CD14-positive monocyte (primary cell): ENCODE measurements at regions not wholly inside any gene's neighbourhood (a gene's known extent, or its start where the extent isn't known, plus 50 kb on each side); places are given as distances from the start of the nearest gene placed in this dataset.

ENCODE experiments used
- DNase-seq, 3 donors: peaks; one replicate each; pipeline ENCODE4 v3.0.0-alpha.2; 2011 to 2022
- H2AFZ ChIP-seq: 2 replicates; pipeline ENCODE4 v1.6.0; 2012; ENCODE audit warnings: mild to moderate bottlenecking, low read depth, low read length, inconsistent platforms; ENCODE audit not compliant: insufficient read depth, poor library complexity, severe bottlenecking
- H3K27ac ChIP-seq, 2 donors: 1 replicate in 1 of 2; 2 replicates in 1 of 2; pipeline ENCODE4 v1.5.1; 2012 to 2013; ENCODE audit warnings: low read length in 2 of 2, control low read depth in 1 of 2, inconsistent platforms in 1 of 2, low read depth in 1 of 2, mild to moderate bottlenecking in 1 of 2
- H3K27me3 ChIP-seq, 2 donors: one replicate each; pipeline versions ENCODE4 v1.6.0 to v1.6.1; 2011 to 2013; ENCODE audit warnings: low read length in 2 of 2; ENCODE audit not compliant: control insufficient read depth in 2 of 2, insufficient read depth in 2 of 2
- H3K36me3 ChIP-seq, 2 donors: replicated peaks in 1 of 2; 1 replicate in 1 of 2; 2 replicates in 1 of 2; pipeline versions ENCODE4 v1.5.1 to v1.6.1; 2012 to 2013; ENCODE audit warnings: low read length in 2 of 2, control low read depth in 1 of 2, inconsistent platforms in 1 of 2, mild to moderate bottlenecking in 1 of 2; ENCODE audit not compliant: insufficient read depth in 2 of 2, control insufficient read depth in 1 of 2
- H3K4me1 ChIP-seq, 2 donors: 1 replicate in 1 of 2; 2 replicates in 1 of 2; pipeline versions ENCODE4 v1.5.1 to v1.6.1; 2012 to 2013; ENCODE audit warnings: low read length in 2 of 2, control low read depth in 1 of 2, inconsistent platforms in 1 of 2, mild to moderate bottlenecking in 1 of 2, moderate library complexity in 1 of 2; ENCODE audit not compliant: insufficient read depth in 2 of 2, control insufficient read depth in 1 of 2
- H3K4me2 ChIP-seq: replicated peaks from 2 replicates; pipeline ENCODE3; 2012; ENCODE audit warnings: low read length, moderate library complexity, mild to moderate bottlenecking; ENCODE audit not compliant: poor library complexity, severe bottlenecking; ENCODE audit errors: extremely low read depth
- H3K4me3 ChIP-seq, 3 experiments: fragments of 200-600 bp in 1 of 3; sonication (generic) in 1 of 3; replicated peaks in 1 of 3; 1 replicate in 2 of 3; 2 replicates in 1 of 3; pipeline ENCODE4 v1.5.1; 2011 to 2013; ENCODE audit warnings: low read length in 3 of 3, mild to moderate bottlenecking in 3 of 3, control low read depth in 2 of 3, low read depth in 2 of 3, inconsistent platforms in 1 of 3, moderate library complexity in 1 of 3
- H3K79me2 ChIP-seq: 2 replicates; pipeline ENCODE4 v1.6.0; 2012; ENCODE audit warnings: mild to moderate bottlenecking, control low read depth, inconsistent platforms, low read length, moderate library complexity; ENCODE audit not compliant: insufficient read depth
- H3K9ac ChIP-seq: 2 replicates; pipeline ENCODE4 v1.6.0; 2017; ENCODE audit warnings: low read length, mild to moderate bottlenecking; ENCODE audit not compliant: insufficient read depth, poor library complexity, severe bottlenecking
- H3K9me3 ChIP-seq, 2 donors: replicated peaks in 1 of 2; 1 replicate in 1 of 2; 2 replicates in 1 of 2; pipeline versions ENCODE4 v1.5.1 to v1.6.1; 2012 to 2013; ENCODE audit warnings: low read length in 2 of 2, control low read depth in 1 of 2; ENCODE audit not compliant: control insufficient read depth in 1 of 2, insufficient read depth in 1 of 2
- H4K20me1 ChIP-seq: 2 replicates; pipeline ENCODE4 v1.6.0; 2012; ENCODE audit warnings: mild to moderate bottlenecking, low read length, control low read depth, moderate library complexity; ENCODE audit not compliant: insufficient read depth
- H3K27ac Mint-ChIP-seq, 7 donors: one replicate each; pipeline ENCODE4 v1.8.0; 2020; ENCODE audit warnings: mild to moderate bottlenecking in 7 of 7, mixed read lengths in 7 of 7, moderate library complexity in 6 of 7, inconsistent platforms in 2 of 7
- H3K27me3 Mint-ChIP-seq, 3 donors: one replicate each; pipeline ENCODE4 v1.8.0; 2021 to 2022; ENCODE audit warnings: low read depth in 3 of 3, mild to moderate bottlenecking in 3 of 3, mixed read lengths in 3 of 3, moderate library complexity in 3 of 3, inconsistent platforms in 1 of 3
- H3K36me3 Mint-ChIP-seq, 2 donors: one replicate each; pipeline ENCODE4 v1.8.0; 2020; ENCODE audit warnings: mixed read lengths in 2 of 2, inconsistent platforms in 1 of 2, mild to moderate bottlenecking in 1 of 2
- H3K4me1 Mint-ChIP-seq: one replicate; pipeline ENCODE4 v1.8.0; 2020; ENCODE audit warnings: mild to moderate bottlenecking, mixed read lengths
- H3K4me3 Mint-ChIP-seq, 2 donors: one replicate each; pipeline ENCODE4 v1.8.0; 2020; ENCODE audit warnings: mild to moderate bottlenecking in 2 of 2, mixed read lengths in 2 of 2, moderate library complexity in 1 of 2
- H3K9me3 Mint-ChIP-seq, 7 donors: one replicate each; pipeline ENCODE4 v1.8.0; 2020 to 2022; ENCODE audit warnings: mixed read lengths in 7 of 7, mild to moderate bottlenecking in 6 of 7, moderate library complexity in 6 of 7, inconsistent platforms in 2 of 7
- CTCF ChIP-seq: fragments of 200-600 bp; IDR thresholded peaks from one replicate; pipeline ENCODE4 v1.8.0; 2022; ENCODE audit warnings: antibody characterized with exemption, mild to moderate bottlenecking
- WGBS: methylation state at CpG from one replicate; pipeline ENCODE4 v1.1.5; 2013; ENCODE audit warnings: missing lambda C conversion rate; ENCODE audit not compliant: insufficient coverage; 5-methylcytosine and 5-hydroxymethylcytosine counted together
- intact Hi-C, 2 donors: fragments of 100-400 bp; cut with micrococcal nuclease; formaldehyde crosslinking; loops; one replicate each; pipeline versions ENCODE4 v1.15.0 to v1.15.1; 2023

GRCh38 chr2:23235736-23236135, 149.2 kb upstream of the KLHL29 start:
- H3K27ac ChIP-seq: no peak overlapping the region
- H3K36me3 ChIP-seq: no peaks in the 10 kb centered on the region
- H3K27me3 ChIP-seq: no peaks in the 10 kb centered on the region
- no peak overlapping the region for H2AFZ ChIP-seq
- no peak for TF ChIP-seq CTCF
- WGBS: 69% methylated on average over 5 of the region's 6 CpGs
- peaks cover 14 to 18% of the 10 kb centered on the region in 2 donors for H3K9me3 ChIP-seq
- Mint-ChIP-seq H3K4me3 (no peak overlapping the region), H3K9me3 (peaks cover 3 to 19% (median 11%) of the 10 kb centered on the region in 7 donors), H3K27ac (no peak overlapping the region), H3K27me3 (peaks cover 2 to 4% (median 3%) of the 10 kb centered on the region in 3 donors), H3K4me1 (no peaks in the 10 kb centered on the region), H3K36me3 (no peaks in the 10 kb centered on the region)
- no peak overlapping the region for H3K9ac ChIP-seq
- no peak overlapping the region for H3K4me2 ChIP-seq
- no peaks in the 10 kb centered on the region for H4K20me1 ChIP-seq
- intact Hi-C loops: no loop called here
- no peak for DNase-seq
- no peaks in the 10 kb centered on the region for H3K79me2 ChIP-seq
- no peak overlapping the region for H3K4me3 ChIP-seq
- H3K4me1 ChIP-seq: no peaks in the 10 kb centered on the region

- no peak overlapping the region for H3K4me3 ChIP-seq
- no peaks in the 10 kb centered on the region for H3K4me1 ChIP-seq
- Mint-ChIP-seq H3K36me3 (no peaks in the 10 kb centered on the region), H3K4me1 (no peaks in the 10 kb centered on the region), H3K27me3 (peaks cover 0 to 5% (median 4%) of the 10 kb centered on the region in 3 donors), H3K4me3 (no peak overlapping the region), H3K9me3 (peaks cover 2 to 15% (median 8%) of the 10 kb centered on the region in 7 donors), H3K27ac (no peak overlapping the region)
- WGBS: 95% methylated on average over 6 of the region's 7 CpGs
- no peak overlapping the region for H2AFZ ChIP-seq
- no peaks in the 10 kb centered on the region for H3K79me2 ChIP-seq
- DNase-seq: no peak
- no peak for TF ChIP-seq CTCF
- peaks cover 10 to 12% of the 10 kb centered on the region in 2 donors for H3K9me3 ChIP-seq
- no peaks in the 10 kb centered on the region for H4K20me1 ChIP-seq
- H3K9ac ChIP-seq: no peak overlapping the region
- no peak overlapping the region for H3K27ac ChIP-seq
- H3K36me3 ChIP-seq: no peaks in the 10 kb centered on the region
- no peaks in the 10 kb centered on the region for H3K27me3 ChIP-seq
- H3K4me2 ChIP-seq: no peak overlapping the region
- intact Hi-C loops: no loop called here
Measured at GRCh38 chr2:23237147-23237546, 147.8 kb upstream of the KLHL29 start.
